ENCODE measurements at regions not wholly inside any gene's neighbourhood (a gene's known extent, or its start where the extent isn't known, plus 50 kb on each side); places are given as distances from the start of the nearest gene placed in this dataset.

GRCh38 chr3:110123946-110124345, 786.6 kb upstream of the DPPA4 start:
- TF ChIP-seq EZH2 (IDR thresholded peaks at IDR 0.05), result no peak
- no peak for TF ChIP-seq POLR2AphosphoS5 (IDR thresholded peaks at IDR 0.05; ENCODE audit: borderline replicate concordance, low read depth, low read length)

Measured in SK-N-MC (cell line).